Motor neuron (in vitro differentiated cells): ENCODE measurements at regions not wholly inside any gene's neighbourhood (a gene's known extent, or its start where the extent isn't known, plus 50 kb on each side); places are given as distances from the start of the nearest gene placed in this dataset.
"Not testable (repeated sequence)": the region's sequence is repeated elsewhere in the genome, so short reads cannot be mapped to it uniquely, and the experiment has no call there.

Experiments used
- ATAC-seq, 8 experiments: fragments of 200-7000 bp; cut with Tn5 transposase; replicated peaks in 6 of 8; 2 replicates each; pipeline ENCODE4 v1.8.0; 2021; ENCODE audit warnings: mild to moderate bottlenecking in 8 of 8, moderate library complexity in 8 of 8
- H3K27ac ChIP-seq, 2 donors: fragments of 250-450 bp; sonication (Bioruptor Pico); 2 replicates each; pipeline ENCODE4 v1.9.0; 2021; ENCODE audit warnings: antibody characterized with exemption in 2 of 2, mild to moderate bottlenecking in 2 of 2, moderate library complexity in 1 of 2
- H3K4me1 ChIP-seq, 2 donors: fragments of 250-450 bp; sonication (Bioruptor Pico); replicated peaks in 1 of 2; 2 replicates each; pipeline ENCODE4 v1.6.1; 2021; ENCODE audit warnings: antibody characterized with exemption in 2 of 2, mild to moderate bottlenecking in 2 of 2, moderate library complexity in 1 of 2
- H3K4me3 ChIP-seq, 5 donors: fragments of 250-450 bp; sonication (Bioruptor Pico); 2 replicates each; pipeline ENCODE4 v1.9.0; 2021; ENCODE audit warnings: antibody characterized with exemption in 5 of 5, mild to moderate bottlenecking in 5 of 5, moderate library complexity in 4 of 5
- WGBS, 10 experiments: fragments of 450-650 bp; shearing (Covaris generic); methylation state at CpG; one replicate each; pipeline ENCODE4 v1.0.0; 2022; 5-methylcytosine and 5-hydroxymethylcytosine counted together
- in situ Hi-C, 9 experiments: fragments of 400-800 bp; cut with MboI; loops; one replicate each; pipeline ENCODE4 v1.15.0; 2021; ENCODE audit warnings: low sequenced_read_pairs in 9 of 9, low pct_unique_long_range_greater_than_20kb in 2 of 9; ENCODE audit not compliant: unreplicated experiment in 9 of 9

DNA sequence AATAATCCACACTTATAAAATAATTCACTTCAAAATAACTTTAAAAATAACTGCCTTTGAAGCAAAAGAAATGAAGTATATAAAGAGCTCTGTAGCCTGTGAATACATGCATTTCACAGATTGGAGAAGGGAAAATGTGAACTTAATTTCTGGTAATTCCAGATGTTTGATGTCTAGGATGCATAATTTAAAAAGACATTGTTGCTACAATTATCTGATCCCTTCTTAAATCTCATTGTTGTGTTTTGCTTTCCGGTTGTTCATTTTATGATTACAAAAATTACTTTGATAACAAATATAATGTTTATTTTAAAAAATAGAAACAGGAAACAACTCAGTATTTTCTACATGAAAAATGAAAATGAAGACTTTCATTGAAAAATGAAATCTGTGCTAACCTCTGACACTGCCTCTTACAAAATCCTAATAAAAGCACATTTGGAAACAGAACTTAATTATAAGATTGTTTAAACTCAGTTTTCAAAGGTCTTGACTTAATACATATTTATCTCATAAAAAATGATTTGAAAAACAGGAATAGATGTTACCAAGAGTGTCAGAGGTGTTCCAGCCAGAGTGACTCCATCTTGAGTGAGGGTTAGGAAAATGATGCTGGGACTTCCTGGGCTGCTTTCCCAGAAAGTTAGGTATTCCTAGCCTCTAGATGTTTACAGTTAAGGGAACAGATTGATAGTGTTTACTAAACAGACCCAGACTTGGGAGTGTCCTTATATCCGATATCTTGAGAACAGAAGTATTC is 516.6 kb upstream of the SEMA3D start:
- H3K4me1 ChIP-seq, result no peaks in the 10 kb centered on the region
- ATAC-seq, result no peak
- H3K27ac ChIP-seq, result no peak overlapping the region
- H3K4me3 ChIP-seq, result no peak overlapping the region
- WGBS, 10 experiments, result 33 to 100% (median 100%) methylated on average over 1 to 2 of the region's 2 CpGs; no CpG with 5 or more reads in 1 of the 10 experiments
- in situ Hi-C loops, result no loop called here

DNA sequence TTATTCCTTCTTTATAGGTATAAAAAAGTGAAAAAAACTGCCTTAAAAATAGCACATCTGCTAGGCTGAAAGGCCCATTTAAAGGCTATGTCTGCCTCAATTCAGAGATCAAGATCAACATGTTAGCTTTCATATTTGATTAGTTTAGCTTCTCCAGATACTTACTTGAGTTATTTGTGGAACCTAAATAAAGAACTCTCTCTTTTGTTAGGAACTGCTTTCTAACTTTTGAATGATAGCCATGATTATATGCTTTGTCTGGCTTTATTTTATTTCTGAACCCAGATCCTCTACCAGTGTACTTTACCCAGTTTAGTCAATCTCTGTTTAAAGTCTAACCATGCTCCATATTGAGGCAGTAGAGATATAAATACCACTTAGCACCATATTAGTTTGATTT is 515.5 kb upstream of the SEMA3D start:
- in situ Hi-C loops, result no loop called here
- no peaks in the 10 kb centered on the region for H3K4me1 ChIP-seq
- H3K4me3 ChIP-seq, result no peak overlapping the region
- no peak overlapping the region for H3K27ac ChIP-seq
- no peak for ATAC-seq

DNA sequence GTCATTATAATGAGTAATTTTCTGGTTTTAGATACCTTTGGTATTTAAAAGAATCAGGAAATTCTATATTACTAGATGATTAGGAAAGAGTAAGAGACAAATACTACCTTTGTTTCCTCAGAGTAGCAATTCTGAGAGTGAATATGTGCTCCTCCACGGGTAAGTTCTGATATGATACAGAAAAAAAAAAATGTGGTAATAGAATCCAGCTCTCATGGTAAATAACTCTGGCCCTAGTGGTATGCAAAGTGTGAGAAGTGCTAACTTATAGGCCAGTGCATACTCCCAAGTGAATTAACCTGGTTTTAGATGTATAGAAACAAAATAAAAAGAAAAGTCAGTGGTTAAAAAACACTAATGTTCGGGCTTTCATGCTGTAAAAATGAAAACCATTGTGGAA is 512.6 kb upstream of the SEMA3D start:
- 74 to 100% (median 93%) methylated on average over 1 to 2 of the region's 2 CpGs; no CpG with 5 or more reads in 1 of the 10 experiments for whole genome bisulfite sequencing, 10 experiments
- no peak for ATAC-seq
- no peak overlapping the region for H3K4me3 ChIP-seq
- in situ Hi-C loops, result no loop called here
- H3K4me1 ChIP-seq, result no peaks in the 10 kb centered on the region
- H3K27ac ChIP-seq, result no peak overlapping the region

DNA sequence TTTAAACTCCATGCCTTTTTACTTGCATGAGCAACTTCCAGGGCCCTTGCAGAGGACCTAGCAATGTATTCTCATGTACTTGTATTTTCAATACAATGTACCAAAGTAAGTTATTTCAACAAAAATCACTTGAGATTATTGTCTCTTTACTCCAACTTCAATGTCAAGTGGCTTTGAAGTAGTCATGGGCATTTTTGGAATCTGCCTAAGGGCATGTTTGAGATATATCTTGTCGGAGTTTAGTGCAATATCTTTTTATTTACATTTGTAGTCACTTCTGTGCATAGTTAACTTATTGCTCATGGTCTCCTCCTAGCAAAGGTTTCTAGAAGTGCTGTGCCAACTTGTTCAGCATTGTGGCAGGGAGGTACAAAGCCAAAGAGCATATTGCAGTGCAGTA is 508.7 kb upstream of the SEMA3D start:
- Histone ChIP-seq H3K4me1 (no peaks in the 10 kb centered on the region), H3K4me3 (no peak overlapping the region), H3K27ac (no peak overlapping the region)
- no peak for ATAC-seq
- WGBS, 10 experiments, result 0 to 100% (median 48%) methylated on average over 1 of the region's 1 CpG; no CpG with 5 or more reads in 2 of the 10 experiments
- in situ Hi-C loops, result no loop called here

DNA sequence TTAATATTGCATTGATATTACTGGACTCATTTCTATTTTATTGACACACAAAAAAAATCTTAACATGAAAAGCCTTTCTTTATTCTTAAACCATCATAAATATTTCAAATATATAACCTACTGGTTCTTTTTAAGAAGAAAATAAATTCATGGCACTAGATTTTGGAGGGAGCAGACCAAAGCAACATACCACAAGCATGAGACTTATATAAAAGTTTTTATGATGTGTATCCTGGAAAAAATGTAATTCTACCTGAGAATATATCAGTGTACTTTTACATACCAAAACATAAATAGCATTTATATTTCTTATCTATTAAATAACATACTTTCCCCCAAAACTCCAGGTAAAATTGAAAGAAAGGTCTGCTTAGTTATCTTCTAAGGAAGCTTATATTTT is 508.2 kb upstream of the SEMA3D start:
- Histone ChIP-seq H3K4me3 (no peak overlapping the region), H3K27ac (no peak overlapping the region), H3K4me1 (no peaks in the 10 kb centered on the region)
- in situ Hi-C loops, result no loop called here
- ATAC-seq, result no peak

DNA sequence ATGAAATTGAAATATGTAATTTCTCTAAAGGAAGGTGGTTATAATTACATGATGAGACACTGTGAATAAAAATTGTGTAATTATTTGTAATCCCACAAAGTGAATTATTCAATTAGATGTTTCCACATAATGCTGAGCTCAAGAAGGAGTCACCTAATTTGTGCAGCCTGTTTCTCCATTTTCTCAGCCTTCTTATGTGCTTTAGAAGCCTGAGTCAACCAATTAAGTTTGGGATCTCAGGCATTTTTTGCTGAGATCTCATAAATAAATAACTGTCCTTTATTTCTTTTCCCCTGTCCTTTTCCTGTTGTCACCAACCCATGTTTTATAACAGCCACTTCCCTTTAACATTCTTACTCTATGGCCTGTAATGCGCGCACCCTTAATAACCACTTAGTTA is 506.5 kb upstream of the SEMA3D start:
- WGBS, 10 experiments, result 86 to 100% (median 100%) methylated on average over 1 to 2 of the region's 2 CpGs
- no peak overlapping the region for H3K27ac ChIP-seq
- no peak overlapping the region for H3K4me3 ChIP-seq
- in situ Hi-C loops, result no loop called here
- ATAC-seq, result peak in 2 of 8 experiments; percentile 31 to 52
- H3K4me1 ChIP-seq, result no peaks in the 10 kb centered on the region

DNA sequence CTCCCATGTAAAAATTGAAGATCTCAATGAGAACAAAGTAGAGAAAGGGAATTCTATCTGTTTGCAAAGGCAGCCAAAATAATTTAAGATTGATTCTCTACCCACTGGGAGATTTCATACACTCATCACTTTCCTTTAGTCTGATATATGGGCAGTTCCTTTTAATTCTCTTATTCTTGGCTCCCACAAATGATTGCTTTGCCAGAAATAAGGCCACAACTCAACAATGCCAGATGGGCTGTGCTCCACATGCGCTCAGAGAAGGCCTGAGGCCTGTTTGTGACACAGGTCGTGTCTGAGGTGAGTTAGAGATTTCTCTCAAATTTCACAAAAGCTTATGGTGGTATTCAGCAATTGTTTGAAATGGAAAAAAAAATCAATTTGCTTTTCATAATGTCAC is 501.9 kb upstream of the SEMA3D start:
- peak in 1 of 8 experiments; percentile 48 for ATAC-seq
- Histone ChIP-seq H3K4me3 (no peak overlapping the region), H3K27ac (no peak overlapping the region), H3K4me1 (no peaks in the 10 kb centered on the region)
- in situ Hi-C loops, result no loop called here
- 20 to 100% (median 50%) methylated on average over 1 to 2 of the region's 2 CpGs; no CpG with 5 or more reads in 1 of the 10 experiments for WGBS, 10 experiments

DNA sequence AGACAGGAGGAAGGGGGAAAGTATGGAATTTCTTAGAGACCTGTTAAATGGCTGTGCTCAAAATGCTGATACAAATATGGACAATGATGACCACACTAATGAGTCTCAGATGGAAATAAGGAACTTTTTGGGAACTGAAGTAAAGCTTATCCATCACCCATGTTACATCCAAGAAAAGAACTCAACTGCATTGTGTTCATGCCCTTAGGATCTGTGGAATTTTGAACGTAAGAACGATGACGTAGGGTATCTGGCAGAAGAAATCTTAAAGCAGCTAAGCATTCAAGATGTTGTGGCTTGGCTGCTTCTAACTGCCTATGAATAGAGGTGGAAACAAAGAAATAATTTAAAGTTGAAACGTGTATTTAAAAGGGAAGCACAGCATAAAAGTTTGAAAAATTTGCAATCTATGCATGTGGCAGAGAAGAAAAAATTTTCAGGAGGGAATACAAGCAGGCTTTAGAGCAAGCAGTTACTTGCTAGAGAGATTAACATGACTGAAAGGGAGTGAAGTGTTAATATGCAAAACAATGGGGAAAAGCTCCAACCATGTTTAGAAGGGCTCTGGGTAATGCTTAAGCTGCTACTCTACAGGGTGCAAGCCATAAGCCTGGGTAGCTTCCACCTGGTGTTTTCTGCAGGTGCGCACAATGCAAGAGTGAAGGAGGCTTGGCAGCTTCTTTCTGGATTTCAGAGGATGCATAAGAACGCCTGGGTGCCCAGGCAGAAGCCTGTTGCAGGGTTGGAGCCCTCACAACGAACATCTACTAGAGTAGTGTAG is 499.7 kb upstream of the SEMA3D start:
- no peaks in the 10 kb centered on the region for H3K4me1 ChIP-seq
- no peak for ATAC-seq
- no peak overlapping the region for H3K27ac ChIP-seq
- no peak overlapping the region for H3K4me3 ChIP-seq
- 6 to 84% (median 70%) methylated on average over 2 to 6 of the region's 7 CpGs for WGBS, 10 experiments
- in situ Hi-C loops, result no loop called here

DNA sequence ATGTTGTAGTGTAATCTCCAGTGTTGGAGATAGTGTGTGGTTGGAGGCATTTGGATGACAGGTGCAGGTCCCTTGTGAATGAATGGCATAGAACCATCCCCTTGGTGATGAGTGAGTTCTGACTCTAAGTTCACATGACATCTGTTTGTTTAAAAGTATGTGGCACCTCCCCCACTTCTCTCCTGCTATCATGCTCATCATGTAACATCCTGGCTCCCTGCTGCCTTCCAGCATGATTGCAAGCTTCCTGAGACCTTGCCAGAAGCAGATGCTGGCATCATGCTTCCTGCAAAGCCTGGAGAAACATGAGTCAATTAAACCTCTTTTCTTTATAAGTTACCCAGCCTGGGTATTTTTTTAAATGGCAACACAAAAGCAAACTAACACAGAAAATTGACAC is 499.0 kb upstream of the SEMA3D start:
- in situ Hi-C loops, result no loop called here
- no peak overlapping the region for H3K4me3 ChIP-seq
- ATAC-seq, result no peak

DNA sequence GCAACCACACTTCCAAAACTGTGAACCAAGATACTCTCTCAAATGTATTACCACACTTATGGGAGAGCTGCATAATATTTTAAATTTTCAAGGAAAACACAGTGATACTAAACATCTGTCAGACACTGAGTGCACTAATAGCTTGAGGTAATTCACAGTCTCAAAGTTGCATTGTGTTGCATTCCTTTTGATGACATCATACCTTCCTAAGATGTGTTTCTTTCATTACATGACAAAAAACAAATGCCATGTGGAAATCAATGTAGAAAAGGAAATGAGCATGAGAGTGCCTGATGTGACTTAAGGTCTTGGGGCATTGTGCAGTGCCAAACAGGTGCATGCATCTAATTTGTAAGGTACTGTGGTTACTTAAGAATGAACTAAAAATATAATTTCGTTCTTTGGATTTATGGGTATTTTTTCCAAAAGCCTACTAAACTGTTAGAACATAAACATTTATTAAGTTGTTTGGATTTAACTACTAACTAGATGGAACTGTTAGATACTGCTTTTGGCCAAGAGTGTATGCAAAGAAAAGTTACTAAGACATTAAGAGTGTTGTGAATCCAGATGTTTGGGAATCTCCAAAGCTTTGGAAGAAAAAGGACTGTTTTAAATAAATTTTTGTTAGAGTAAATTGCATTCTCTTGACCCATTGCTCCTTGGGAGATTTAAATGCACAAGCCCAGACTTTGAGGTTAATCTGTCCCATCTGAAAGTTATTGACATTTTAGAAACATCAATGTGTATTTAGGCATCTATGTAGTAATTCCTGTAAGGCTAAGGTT is 496.2 kb upstream of the SEMA3D start:
- no peak overlapping the region for H3K27ac ChIP-seq
- WGBS, 10 experiments, result 0 to 90% (median 80%) methylated on average over 1 of the region's 1 CpG; no CpG with 5 or more reads in 1 of the 10 experiments
- H3K4me3 ChIP-seq, result no peak overlapping the region
- no peaks in the 10 kb centered on the region for H3K4me1 ChIP-seq
- in situ Hi-C loops, result no loop called here
- peak in 5 of 8 experiments; percentile 19 to 81 (median 55) for ATAC-seq

More for the DNA sequence above, 499.0 kb upstream of the SEMA3D start:
- Histone ChIP-seq H3K4me1 (no peaks in the 10 kb centered on the region), H3K27ac (no peak overlapping the region)

DNA sequence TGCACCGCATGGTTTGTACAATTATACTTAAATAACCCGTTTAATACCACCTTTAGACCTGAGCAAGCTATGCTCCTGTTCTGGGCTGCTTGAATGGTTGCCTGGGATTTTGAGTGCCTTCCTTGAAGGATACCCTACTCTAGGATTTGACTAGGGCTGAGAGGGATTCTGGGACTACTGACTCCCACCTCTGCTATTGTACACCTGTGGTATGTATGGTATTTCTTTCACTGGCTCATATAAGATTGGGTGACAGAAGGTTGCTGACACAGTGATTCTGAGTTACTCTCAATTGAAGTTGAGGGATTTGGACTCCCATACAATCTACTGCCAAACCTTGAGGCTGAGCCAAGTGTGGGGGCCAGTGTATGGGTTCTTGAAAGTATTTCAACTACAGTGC is 494.4 kb upstream of the SEMA3D start:
- in situ Hi-C loops, result no loop called here
- Histone ChIP-seq H3K27ac (no peak overlapping the region), H3K4me1 (no peaks in the 10 kb centered on the region), H3K4me3 (no peak overlapping the region)
- WGBS, 10 experiments, result 0 to 100% (median 63%) methylated on average over 1 to 2 of the region's 2 CpGs; no CpG with 5 or more reads in 4 of the 10 experiments
- ATAC-seq, result no peak

DNA sequence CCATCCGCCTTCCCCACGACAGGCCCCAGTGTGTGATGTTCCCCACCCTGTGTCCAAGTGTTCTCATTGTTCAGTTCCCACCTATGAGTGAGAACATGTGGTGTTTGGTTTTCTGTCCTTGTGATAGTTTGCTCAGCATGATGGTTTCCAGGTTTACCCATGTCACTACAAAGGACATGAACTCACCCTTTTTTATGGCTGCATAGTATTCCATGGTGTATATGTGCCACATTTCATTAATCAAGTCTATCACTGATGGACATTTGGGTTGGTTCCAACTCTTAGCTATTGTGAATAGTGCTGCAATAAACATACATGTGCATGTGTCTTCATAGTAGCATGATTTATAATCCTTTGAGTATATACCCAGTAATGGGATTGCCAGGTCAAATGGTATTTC is 488.2 kb upstream of the SEMA3D start:
- H3K4me3 ChIP-seq, ATAC-seq, H3K4me1 ChIP-seq, H3K27ac ChIP-seq, in situ Hi-C loops: not testable (repeated sequence)
- 30 to 100% (median 83%) methylated on average over 1 to 2 of the region's 2 CpGs; no CpG with 5 or more reads in 4 of the 10 experiments for WGBS, 10 experiments

DNA sequence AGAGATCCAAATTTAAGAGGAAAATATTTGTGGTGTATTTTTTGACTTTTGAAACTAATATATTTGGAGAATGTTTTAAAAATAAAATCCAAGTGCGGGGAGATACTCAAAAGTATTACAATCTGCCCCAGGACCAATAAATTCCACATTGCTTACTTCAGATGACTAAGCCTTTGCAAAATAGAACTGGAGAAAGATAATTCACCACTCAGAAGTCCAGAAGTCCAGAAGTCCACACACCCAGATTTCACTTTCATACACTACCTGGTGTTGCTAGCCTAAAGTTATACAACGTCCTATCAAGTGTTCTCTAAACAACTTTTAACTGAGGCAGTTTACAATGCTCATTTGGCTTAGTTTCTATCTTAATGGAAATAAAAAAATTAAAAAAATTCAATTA is 487.0 kb upstream of the SEMA3D start:
- H3K27ac ChIP-seq, result no peak overlapping the region
- 55 to 94% (median 86%) methylated on average over 1 to 2 of the region's 2 CpGs; no CpG with 5 or more reads in 1 of the 10 experiments for WGBS, 10 experiments
- ATAC-seq, result no peak
- no peaks in the 10 kb centered on the region for H3K4me1 ChIP-seq
- in situ Hi-C loops, result no loop called here
- no peak overlapping the region for H3K4me3 ChIP-seq
